ENCODE measurements at regions not wholly inside any gene's neighbourhood (a gene's known extent, or its start where the extent isn't known, plus 50 kb on each side); places are given as distances from the start of the nearest gene placed in this dataset.
"Not testable (repeated sequence)": the region's sequence is repeated elsewhere in the genome, so short reads cannot be mapped to it uniquely, and the experiment has no call there.

GRCh38 chr6:169115632-169116031, 138.0 kb downstream of the THBS2 start:
- no peak for TF ChIP-seq CTCF (IDR thresholded peaks at IDR 0.05; ENCODE audit: low read depth, low read length)

GRCh38 chr6:169114632-169115031, 139.0 kb downstream of the THBS2 start:
- H3K4me3 ChIP-seq (ENCODE audit: low read depth, low read length), result not testable (repeated sequence)

More at GRCh38 chr6:169115632-169116031, 138.0 kb downstream of the THBS2 start:
- no peak overlapping the region for H3K4me3 ChIP-seq (ENCODE audit: low read depth, low read length)

- no peak overlapping the region for H3K4me3 ChIP-seq (ENCODE audit: low read depth, low read length)
- no peak for TF ChIP-seq CTCF (IDR thresholded peaks at IDR 0.05; ENCODE audit: low read depth, low read length)
These were observed 140.9 kb downstream of the THBS2 start for GRCh38 chr6:169112483-169113320.

- no peak overlapping the region for H3K4me3 ChIP-seq (ENCODE audit: low read depth, low read length)
- no peak for TF ChIP-seq CTCF (IDR thresholded peaks at IDR 0.05; ENCODE audit: low read depth, low read length)
These were observed 142.4 kb downstream of the THBS2 start for GRCh38 chr6:169111203-169111602.

- TF ChIP-seq CTCF (IDR thresholded peaks at IDR 0.05; ENCODE audit: low read depth, low read length), result no peak
- H3K4me3 ChIP-seq (ENCODE audit: low read depth, low read length), result no peak overlapping the region
These were observed 144.0 kb downstream of the THBS2 start for GRCh38 chr6:169109411-169110220.

GRCh38 chr6:169108753-169109152, 144.9 kb downstream of the THBS2 start:
- TF ChIP-seq CTCF (IDR thresholded peaks at IDR 0.05; ENCODE audit: low read depth, low read length), result no peak
- H3K4me3 ChIP-seq (ENCODE audit: low read depth, low read length), result no peak overlapping the region

- H3K4me3 ChIP-seq (ENCODE audit: low read depth, low read length), result no peak overlapping the region
- TF ChIP-seq CTCF (IDR thresholded peaks at IDR 0.05; ENCODE audit: low read depth, low read length), result no peak
These were observed 147.5 kb downstream of the THBS2 start for GRCh38 chr6:169106176-169106575.
